ENCODE measurements at regions not wholly inside any gene's neighbourhood (a gene's known extent, or its start where the extent isn't known, plus 50 kb on each side); places are given as distances from the start of the nearest gene placed in this dataset.

DNA sequence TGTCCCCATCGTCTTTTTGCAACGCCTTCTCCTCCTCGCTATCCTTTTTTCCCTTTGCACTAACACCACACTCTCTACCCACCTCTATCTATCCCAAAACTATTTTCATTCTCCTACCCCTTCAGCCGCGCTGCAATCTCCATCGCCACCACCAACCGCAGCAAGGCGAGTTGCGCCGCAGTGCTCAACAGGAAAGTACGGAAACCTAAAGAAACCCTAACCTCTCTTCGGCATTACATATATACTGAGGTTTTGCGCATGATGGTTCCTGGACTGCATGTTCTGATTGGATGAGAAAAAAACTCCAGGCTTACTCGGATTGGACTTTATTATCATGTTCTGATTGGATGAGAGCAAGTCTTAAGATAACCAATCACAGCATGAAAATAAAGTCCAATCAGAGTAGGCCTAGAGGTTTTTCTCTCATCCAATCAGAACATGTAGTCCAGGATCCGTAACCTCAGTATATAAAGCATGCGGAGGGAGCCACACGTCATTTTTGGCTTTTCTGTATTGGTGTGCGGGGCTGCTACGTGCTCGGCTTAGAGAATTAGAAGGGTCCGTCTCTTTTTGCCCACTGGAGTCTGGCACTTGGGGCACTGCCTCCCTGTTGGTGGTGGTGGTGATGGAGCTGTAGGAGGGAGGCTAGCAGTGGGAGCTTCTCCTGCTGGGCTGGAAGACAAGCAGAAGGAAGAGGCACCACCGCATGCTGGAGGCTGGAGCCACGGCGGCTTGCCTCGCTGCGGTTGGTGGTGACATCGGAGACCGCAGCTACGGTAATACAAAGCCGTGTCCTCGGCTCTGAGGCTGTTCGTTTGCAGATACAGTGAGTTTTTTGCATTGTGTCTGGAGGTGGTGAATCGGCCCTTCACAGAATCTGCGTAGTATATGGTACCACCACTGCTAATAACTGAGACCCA, 76.1 kb downstream of the TEKT4 start:
- H4K20me1 ChIP-seq (ENCODE audit: insufficient read depth) = no peaks in the 10 kb centered on the region
- DNase-seq (ENCODE audit: low read depth, low spot score) (no peak), ATAC-seq (no peak)
- no peak for TF ChIP-seq RAD21 (IDR thresholded peaks at IDR 0.05; ENCODE audit: low read depth)
- no peak for TF ChIP-seq EZH2phosphoT487 (IDR thresholded peaks at IDR 0.05; ENCODE audit: borderline replicate concordance)
- no peak for TF ChIP-seq SIN3A (IDR thresholded peaks at IDR 0.05; ENCODE audit: low read depth)
- TF ChIP-seq, protein P1, sequence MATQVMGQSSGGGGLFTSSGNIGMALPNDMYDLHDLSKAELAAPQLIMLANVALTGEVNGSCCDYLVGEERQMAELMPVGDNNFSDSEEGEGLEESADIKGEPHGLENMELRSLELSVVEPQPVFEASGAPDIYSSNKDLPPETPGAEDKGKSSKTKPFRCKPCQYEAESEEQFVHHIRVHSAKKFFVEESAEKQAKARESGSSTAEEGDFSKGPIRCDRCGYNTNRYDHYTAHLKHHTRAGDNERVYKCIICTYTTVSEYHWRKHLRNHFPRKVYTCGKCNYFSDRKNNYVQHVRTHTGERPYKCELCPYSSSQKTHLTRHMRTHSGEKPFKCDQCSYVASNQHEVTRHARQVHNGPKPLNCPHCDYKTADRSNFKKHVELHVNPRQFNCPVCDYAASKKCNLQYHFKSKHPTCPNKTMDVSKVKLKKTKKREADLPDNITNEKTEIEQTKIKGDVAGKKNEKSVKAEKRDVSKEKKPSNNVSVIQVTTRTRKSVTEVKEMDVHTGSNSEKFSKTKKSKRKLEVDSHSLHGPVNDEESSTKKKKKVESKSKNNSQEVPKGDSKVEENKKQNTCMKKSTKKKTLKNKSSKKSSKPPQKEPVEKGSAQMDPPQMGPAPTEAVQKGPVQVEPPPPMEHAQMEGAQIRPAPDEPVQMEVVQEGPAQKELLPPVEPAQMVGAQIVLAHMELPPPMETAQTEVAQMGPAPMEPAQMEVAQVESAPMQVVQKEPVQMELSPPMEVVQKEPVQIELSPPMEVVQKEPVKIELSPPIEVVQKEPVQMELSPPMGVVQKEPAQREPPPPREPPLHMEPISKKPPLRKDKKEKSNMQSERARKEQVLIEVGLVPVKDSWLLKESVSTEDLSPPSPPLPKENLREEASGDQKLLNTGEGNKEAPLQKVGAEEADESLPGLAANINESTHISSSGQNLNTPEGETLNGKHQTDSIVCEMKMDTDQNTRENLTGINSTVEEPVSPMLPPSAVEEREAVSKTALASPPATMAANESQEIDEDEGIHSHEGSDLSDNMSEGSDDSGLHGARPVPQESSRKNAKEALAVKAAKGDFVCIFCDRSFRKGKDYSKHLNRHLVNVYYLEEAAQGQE (IDR thresholded peaks at IDR 0.05; ENCODE audit: low read depth) = no peak
- TF ChIP-seq POLR2AphosphoS5 (IDR thresholded peaks at IDR 0.05; ENCODE audit: low read depth, low read length) = no peak
- H3K9ac ChIP-seq (ENCODE audit: low read length) = no peak overlapping the region
- peaks cover 57% of the 10 kb centered on the region for H3K27me3 ChIP-seq (ENCODE audit: insufficient read depth, low read length)
- H2AFZ ChIP-seq (ENCODE audit: low read depth, low read length, poor library complexity, severe bottlenecking) = no peak overlapping the region
- no peak overlapping the region for H3K4me2 ChIP-seq (ENCODE audit: low read length)
- CTCF ChIA-PET = no interaction called here
- no peaks in the 10 kb centered on the region for H3K9me3 ChIP-seq (ENCODE audit: control insufficient read depth in 1 of 2, insufficient read depth in 1 of 2, low read depth in 1 of 2, low read length in 2 of 2)
- intact Hi-C loops (cut with micrococcal nuclease) = no loop called here
- no peaks in the 10 kb centered on the region for H3K9me2 ChIP-seq (ENCODE audit: insufficient read depth)
- no peaks in the 10 kb centered on the region for H3K79me2 ChIP-seq (ENCODE audit: insufficient read depth, low read length)
- H3K4me1 ChIP-seq (ENCODE audit: control insufficient read depth in 1 of 2, insufficient read depth in 2 of 2, low read length in 2 of 2) = no peaks in the 10 kb centered on the region
- no peak overlapping the region for H3K4me3 ChIP-seq (replicated peaks in 1 of 2; ENCODE audit: low read depth in 1 of 2, low read length in 2 of 2)
- RAD21 ChIA-PET (ENCODE audit: low non-redundant PET in 1 of 2, low total read pairs in 2 of 2, uncharacterized antibody in 2 of 2, unreplicated experiment in 2 of 2) = no interaction called here
- no TSS peak for BruUV-seq (replicated peaks)
- no peak overlapping the region for H3K27ac ChIP-seq (ENCODE audit: low read depth, low read length)
- POLR2A ChIA-PET = no interaction called here
- no peaks in the 10 kb centered on the region for H3K36me3 ChIP-seq (ENCODE audit: control insufficient read depth in 1 of 2, insufficient read depth in 2 of 2, low read length in 2 of 2)
